OCI-LY7 (cell line): ENCODE measurements at regions not wholly inside any gene's neighbourhood (a gene's known extent, or its start where the extent isn't known, plus 50 kb on each side); places are given as distances from the start of the nearest gene placed in this dataset.

Experiments used
- EZH2phosphoT487 ChIP-seq: fragments of 200-600 bp; sonication (generic); IDR thresholded peaks from 2 replicates; pipeline ENCODE4 v1.6.1; 2018; ENCODE audit warnings: low read depth, borderline replicate concordance, mild to moderate bottlenecking, mixed run types, antibody characterized with exemption, low read length, moderate library complexity, mixed read lengths
- TF ChIP-seq, protein P1 (sequence below): fragments of 200-600 bp; sonication (generic); conservative IDR thresholded peaks from 2 replicates; pipeline ENCODE4 v1.5.1; 2014; ENCODE audit warnings: mild to moderate bottlenecking, antibody characterized with exemption, low read length, moderate library complexity, mixed read lengths

DNA sequence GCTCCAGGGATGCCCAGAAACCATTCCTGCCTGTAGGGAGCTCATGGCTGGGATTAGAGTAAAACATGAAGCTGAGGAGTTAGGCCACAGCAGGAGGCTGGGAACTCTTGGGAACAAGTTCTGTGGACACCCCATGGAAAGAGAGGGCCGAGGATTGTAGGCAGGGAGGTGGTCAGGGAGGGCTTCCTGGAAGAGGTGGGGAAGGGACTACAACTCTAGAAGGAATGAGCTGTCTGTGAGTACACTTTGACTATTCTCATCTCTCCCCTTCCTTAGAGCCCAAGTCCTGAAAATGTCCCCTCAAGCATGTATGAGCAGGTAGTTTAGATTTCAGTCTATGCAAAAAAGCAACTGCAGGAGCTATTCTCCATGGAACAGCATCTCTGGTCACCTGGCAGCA, 139.9 kb upstream of the GLI2 start:
- TF ChIP-seq, protein P1, sequence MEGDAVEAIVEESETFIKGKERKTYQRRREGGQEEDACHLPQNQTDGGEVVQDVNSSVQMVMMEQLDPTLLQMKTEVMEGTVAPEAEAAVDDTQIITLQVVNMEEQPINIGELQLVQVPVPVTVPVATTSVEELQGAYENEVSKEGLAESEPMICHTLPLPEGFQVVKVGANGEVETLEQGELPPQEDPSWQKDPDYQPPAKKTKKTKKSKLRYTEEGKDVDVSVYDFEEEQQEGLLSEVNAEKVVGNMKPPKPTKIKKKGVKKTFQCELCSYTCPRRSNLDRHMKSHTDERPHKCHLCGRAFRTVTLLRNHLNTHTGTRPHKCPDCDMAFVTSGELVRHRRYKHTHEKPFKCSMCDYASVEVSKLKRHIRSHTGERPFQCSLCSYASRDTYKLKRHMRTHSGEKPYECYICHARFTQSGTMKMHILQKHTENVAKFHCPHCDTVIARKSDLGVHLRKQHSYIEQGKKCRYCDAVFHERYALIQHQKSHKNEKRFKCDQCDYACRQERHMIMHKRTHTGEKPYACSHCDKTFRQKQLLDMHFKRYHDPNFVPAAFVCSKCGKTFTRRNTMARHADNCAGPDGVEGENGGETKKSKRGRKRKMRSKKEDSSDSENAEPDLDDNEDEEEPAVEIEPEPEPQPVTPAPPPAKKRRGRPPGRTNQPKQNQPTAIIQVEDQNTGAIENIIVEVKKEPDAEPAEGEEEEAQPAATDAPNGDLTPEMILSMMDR, result no peak
- TF ChIP-seq EZH2phosphoT487, result no peak
